ENCODE measurements at regions not wholly inside any gene's neighbourhood (a gene's known extent, or its start where the extent isn't known, plus 50 kb on each side); places are given as distances from the start of the nearest gene placed in this dataset.

GRCh38 chr6:77249560-77249959 lies 213.7 kb downstream of the HTR1B start:
- TF ChIP-seq POLR2AphosphoS5 (IDR thresholded peaks at IDR 0.05; ENCODE audit: low read depth, low read length) = no peak
- TF ChIP-seq TAF1 (IDR thresholded peaks at IDR 0.05; ENCODE audit: borderline replicate concordance, insufficient read depth, low read length) = no peak
- TF ChIP-seq REST (IDR thresholded peaks at IDR 0.05; ENCODE audit: insufficient read depth in 1 of 2, low read depth in 2 of 2, low read length in 2 of 2) = no peak
- TF ChIP-seq SIN3A (IDR thresholded peaks at IDR 0.05; ENCODE audit: borderline replicate concordance, insufficient read depth, low read length) = no peak

All from PFSK-1 (cell line).